H9 (cell line): ENCODE measurements at regions not wholly inside any gene's neighbourhood (a gene's known extent, or its start where the extent isn't known, plus 50 kb on each side); places are given as distances from the start of the nearest gene placed in this dataset.
A peak's percentile ranks its signal among the peaks of the same experiment; 100 is the strongest.

ENCODE experiments used
- DNase-seq: peaks from one replicate; pipeline ENCODE4 v3.0.0-alpha.2; 2017
- H2AFZ ChIP-seq: one replicate; pipeline ENCODE4 v1.6.1; 2013; ENCODE audit warnings: mild to moderate bottlenecking, low read length, control low read depth, moderate library complexity
- H2AK5ac ChIP-seq: 2 replicates; pipeline ENCODE4 v1.6.1; 2013; ENCODE audit warnings: low read length, control low read depth, mixed read lengths; ENCODE audit not compliant: insufficient read length
- H2BK120ac ChIP-seq: one replicate; pipeline ENCODE4 v1.6.1; 2013; ENCODE audit warnings: low read depth, mild to moderate bottlenecking, low read length, control low read depth, inconsistent platforms; ENCODE audit not compliant: poor library complexity, severe bottlenecking
- H2BK12ac ChIP-seq: 2 replicates; pipeline ENCODE4 v1.6.1; 2013; ENCODE audit warnings: low read length, control low read depth, mixed read lengths, low read depth; ENCODE audit not compliant: insufficient read length
- H2BK15ac ChIP-seq: 2 replicates; pipeline ENCODE4 v1.6.1; 2013; ENCODE audit warnings: low read depth, low read length, control low read depth
- H2BK20ac ChIP-seq: one replicate; pipeline ENCODE4 v1.6.1; 2013; ENCODE audit warnings: low read depth, mild to moderate bottlenecking, low read length, control low read depth, inconsistent platforms; ENCODE audit not compliant: poor library complexity, severe bottlenecking
- H2BK5ac ChIP-seq: 2 replicates; pipeline ENCODE4 v1.6.1; 2013; ENCODE audit warnings: low read length, control low read depth, mixed read lengths; ENCODE audit not compliant: insufficient read length
- H3K14ac ChIP-seq: 2 replicates; pipeline ENCODE4 v1.6.1; 2013; ENCODE audit warnings: low read length, control low read depth; ENCODE audit not compliant: insufficient read depth
- H3K18ac ChIP-seq: 2 replicates; pipeline ENCODE4 v1.6.1; 2013; ENCODE audit warnings: low read depth, mild to moderate bottlenecking, mixed read lengths, low read length, control low read depth; ENCODE audit not compliant: insufficient read length
- H3K23ac ChIP-seq: 2 replicates; pipeline ENCODE4 v1.6.1; 2013; ENCODE audit warnings: low read length, control low read depth, mixed read lengths, low read depth; ENCODE audit not compliant: insufficient read length
- H3K23me2 ChIP-seq: 2 replicates; pipeline ENCODE4 v1.6.1; 2013; ENCODE audit warnings: low read depth, mild to moderate bottlenecking, mixed read lengths, low read length, control low read depth; ENCODE audit not compliant: insufficient read length, poor library complexity, severe bottlenecking
- H3K27ac ChIP-seq: 2 replicates; pipeline ENCODE4 v1.5.1; 2013; ENCODE audit warnings: low read length, control low read depth, mixed read lengths, low read depth; ENCODE audit not compliant: insufficient read length
- H3K27me3 ChIP-seq: 2 replicates; pipeline ENCODE4 v1.6.1; 2013; ENCODE audit warnings: low read length, control low read depth, inconsistent platforms; ENCODE audit not compliant: insufficient read depth
- H3K4ac ChIP-seq: 2 replicates; pipeline ENCODE4 v1.6.1; 2013; ENCODE audit warnings: low read depth, mild to moderate bottlenecking, control low read depth, inconsistent platforms, low read length, moderate library complexity
- H3K4me1 ChIP-seq: 2 replicates; pipeline ENCODE4 v1.6.1; 2013; ENCODE audit warnings: low read length, control low read depth, inconsistent platforms; ENCODE audit not compliant: insufficient read depth
- H3K4me2 ChIP-seq: 2 replicates; pipeline ENCODE4 v1.6.1; 2013; ENCODE audit warnings: low read length, control low read depth, mixed read lengths; ENCODE audit not compliant: insufficient read length, insufficient read depth
- H3K56ac ChIP-seq: 2 replicates; pipeline ENCODE4 v1.6.1; 2013; ENCODE audit warnings: low read depth, mild to moderate bottlenecking, mixed read lengths, low read length, control low read depth; ENCODE audit not compliant: insufficient read length
- H3K79me1 ChIP-seq: 2 replicates; pipeline ENCODE4 v1.6.1; 2013; ENCODE audit warnings: low read depth, mild to moderate bottlenecking, moderate library complexity, low read length, control low read depth, inconsistent platforms; ENCODE audit not compliant: insufficient read depth, poor library complexity, severe bottlenecking
- H3K79me2 ChIP-seq: 2 replicates; pipeline ENCODE4 v1.6.1; 2013; ENCODE audit warnings: low read length, control low read depth, inconsistent platforms; ENCODE audit not compliant: insufficient read depth
- H3K9ac ChIP-seq: 2 replicates; pipeline ENCODE4 v1.6.1; 2013; ENCODE audit warnings: low read length, control low read depth, mixed read lengths; ENCODE audit not compliant: insufficient read length; ENCODE audit errors: extremely low read depth
- H3K9me3 ChIP-seq: one replicate; pipeline ENCODE4 v1.6.1; 2013; ENCODE audit warnings: low read depth, low read length, inconsistent platforms; ENCODE audit not compliant: control insufficient read depth
- H3T11ph ChIP-seq: one replicate; pipeline ENCODE4 v1.6.1; 2013; ENCODE audit warnings: mild to moderate bottlenecking, low read length, control low read depth, inconsistent platforms
- H4K20me1 ChIP-seq: one replicate; pipeline ENCODE4 v1.6.1; 2013; ENCODE audit not compliant: control insufficient read depth, insufficient read length, insufficient read depth
- H4K5ac ChIP-seq: 2 replicates; pipeline ENCODE4 v1.6.1; 2013; ENCODE audit warnings: low read depth, mild to moderate bottlenecking, mixed read lengths, low read length, control low read depth; ENCODE audit not compliant: insufficient read length
- H4K8ac ChIP-seq: replicated peaks from 2 replicates; pipeline ENCODE4 v1.6.1; 2013; ENCODE audit warnings: low read length, control low read depth, mixed read lengths, low read depth; ENCODE audit not compliant: insufficient read length
- H4K91ac ChIP-seq: 2 replicates; pipeline ENCODE4 v1.6.1; 2013; ENCODE audit warnings: low read depth, mild to moderate bottlenecking, moderate library complexity, mixed read lengths, low read length, control low read depth; ENCODE audit not compliant: insufficient read length
- H3K27ac Mint-ChIP-seq, 3 experiments: 2 replicates in 2 of 3; 3 replicates in 1 of 3; pipeline ENCODE4 v1.8.0; 2020 to 2021; ENCODE audit warnings: mixed read lengths in 3 of 3, mild to moderate bottlenecking in 1 of 3, moderate library complexity in 1 of 3
- H3K27me3 Mint-ChIP-seq: 2 replicates; pipeline ENCODE4 v1.8.0; 2021; ENCODE audit warnings: low read depth, mild to moderate bottlenecking, moderate library complexity, mixed read lengths
- H3K36me3 Mint-ChIP-seq, 3 experiments: 2 replicates in 2 of 3; 3 replicates in 1 of 3; pipeline ENCODE4 v1.8.0; 2020 to 2021; ENCODE audit warnings: low read depth in 3 of 3, mixed read lengths in 3 of 3; ENCODE audit not compliant: insufficient read depth in 1 of 3
- H3K4me1 Mint-ChIP-seq, 2 experiments: 2 replicates each; pipeline ENCODE4 v1.8.0; 2020; ENCODE audit warnings: mixed read lengths in 2 of 2
- H3K4me3 Mint-ChIP-seq, 2 experiments: 2 replicates in 1 of 2; 3 replicates in 1 of 2; pipeline ENCODE4 v1.8.0; 2020 to 2021; ENCODE audit warnings: mild to moderate bottlenecking in 2 of 2, mixed read lengths in 2 of 2, moderate library complexity in 1 of 2
- H3K9me3 Mint-ChIP-seq, 2 experiments: 2 replicates in 1 of 2; 3 replicates in 1 of 2; pipeline ENCODE4 v1.8.0; 2020; ENCODE audit warnings: mild to moderate bottlenecking in 2 of 2, mixed read lengths in 2 of 2, moderate library complexity in 1 of 2
- CTCF ChIP-seq: fragments of 200-600 bp; sonication (generic); conservative IDR thresholded peaks from 3 replicates; pipeline ENCODE4 v1.8.0; 2021; ENCODE audit warnings: antibody characterized with exemption, mild to moderate bottlenecking
- WGBS: extraction: QIAGEN DNeasy Blood & Tissue Kit; methylation state at CpG from one replicate; pipeline ENCODE4 v1.1.7; 2013; ENCODE audit warnings: missing lambda C conversion rate, low lambda C conversion rate, mixed read lengths; ENCODE audit not compliant: insufficient read length; ENCODE audit errors: extremely low coverage; 5-methylcytosine and 5-hydroxymethylcytosine counted together

- H3T11ph ChIP-seq, result no peak overlapping the region
- no peak overlapping the region for H3K27ac ChIP-seq
- no peaks in the 10 kb centered on the region for H3K4me1 ChIP-seq
- H4K5ac ChIP-seq, result no peak overlapping the region
- no peak overlapping the region for H3K14ac ChIP-seq
- H3K23me2 ChIP-seq, result no peaks in the 10 kb centered on the region
- no peak overlapping the region for H4K8ac ChIP-seq
- 0 out of 7 replicates have a peak overlapping the region, but pooled peaks of 1 of the 3 experiments have one; percentile 31 for H3K27ac Mint-ChIP-seq
- H2AFZ ChIP-seq, result no peak overlapping the region
- H3K4me2 ChIP-seq, result no peak overlapping the region
- H2AK5ac ChIP-seq, result no peak overlapping the region
- no peaks in the 10 kb centered on the region for H3K9me3 Mint-ChIP-seq
- H3K9me3 ChIP-seq, result no peaks in the 10 kb centered on the region
- no peaks in the 10 kb centered on the region for H3K79me1 ChIP-seq
- H3K4me3 Mint-ChIP-seq, result no peak overlapping the region
- no peak overlapping the region for H3K56ac ChIP-seq
- peaks cover 0 to 8% of the 10 kb centered on the region in 2 experiments; a peak in 1 of 4 replicates for H3K4me1 Mint-ChIP-seq
- no peak overlapping the region for H2BK5ac ChIP-seq
- H2BK20ac ChIP-seq, result no peak overlapping the region
- DNase-seq, result no peak
- no peaks in the 10 kb centered on the region for H4K20me1 ChIP-seq
- H3K27me3 Mint-ChIP-seq, result no peaks in the 10 kb centered on the region
- no peak for TF ChIP-seq CTCF
- H2BK15ac ChIP-seq, result no peak overlapping the region
- no CpG with 5 or more reads among the region's 7 CpGs for WGBS
- H3K18ac ChIP-seq, result no peak overlapping the region
- no peak overlapping the region for H3K4ac ChIP-seq
- no peak overlapping the region for H4K91ac ChIP-seq
- H2BK120ac ChIP-seq, result no peak overlapping the region
- no peaks in the 10 kb centered on the region for H3K36me3 Mint-ChIP-seq
- no peaks in the 10 kb centered on the region for H3K79me2 ChIP-seq
- H3K23ac ChIP-seq, result no peak overlapping the region
- no peak overlapping the region for H3K9ac ChIP-seq
- no peaks in the 10 kb centered on the region for H3K27me3 ChIP-seq
- H2BK12ac ChIP-seq, result no peak overlapping the region
Observed at GRCh38 chr3:82067420-82067819, 306.0 kb upstream of the GBE1 start.
